Lung (tissue), 11 donors: ENCODE measurements at regions not wholly inside any gene's neighbourhood (a gene's known extent, or its start where the extent isn't known, plus 50 kb on each side); places are given as distances from the start of the nearest gene placed in this dataset.

Source experiments
- ATAC-seq: fragments of 200-7000 bp; cut with Tn5 transposase; one replicate; pipeline ENCODE4 v1.9.1; 2020; ENCODE audit warnings: moderate number of reproducible peaks; ENCODE audit not compliant: insufficient read depth, low FRiP score
- DNase-seq, 3 donors: peaks; one replicate each; pipeline ENCODE4 v3.0.0-alpha.2; 2013 to 2017
- H3K27ac ChIP-seq, 2 donors: one replicate each; pipeline ENCODE4 v1.5.1; 2013; ENCODE audit warnings: mild to moderate bottlenecking in 2 of 2, moderate library complexity in 2 of 2, control low read depth in 1 of 2, inconsistent platforms in 1 of 2, low read depth in 1 of 2, low read length in 1 of 2
- H3K27me3 ChIP-seq, 3 donors: one replicate each; pipeline ENCODE4 v1.5.1; 2013; ENCODE audit warnings: low read length in 2 of 3; ENCODE audit not compliant: control insufficient read depth in 3 of 3, insufficient read depth in 3 of 3
- H3K36me3 ChIP-seq, 4 donors: one replicate each; pipeline ENCODE4 v1.5.1; 2013; ENCODE audit warnings: low read length in 4 of 4, mild to moderate bottlenecking in 1 of 4, moderate library complexity in 1 of 4; ENCODE audit not compliant: control insufficient read depth in 4 of 4, insufficient read depth in 4 of 4
- H3K4me1 ChIP-seq, 5 donors: one replicate each; pipeline ENCODE4 v1.5.1; 2013; ENCODE audit warnings: low read length in 5 of 5, mild to moderate bottlenecking in 2 of 5, moderate library complexity in 1 of 5; ENCODE audit not compliant: control insufficient read depth in 5 of 5, insufficient read depth in 5 of 5
- H3K4me3 ChIP-seq: one replicate; pipeline ENCODE4 v1.5.1; 2013; ENCODE audit warnings: mild to moderate bottlenecking, control low read depth, moderate library complexity
- H3K9ac ChIP-seq, 2 donors: one replicate each; pipeline ENCODE4 v1.5.1; 2013; ENCODE audit warnings: low read length in 2 of 2, control low read depth in 1 of 2; ENCODE audit not compliant: insufficient read depth in 1 of 2
- H3K9me3 ChIP-seq, 4 donors: one replicate each; pipeline ENCODE4 v1.5.1; 2013; ENCODE audit warnings: low read length in 3 of 4, mild to moderate bottlenecking in 1 of 4, moderate library complexity in 1 of 4; ENCODE audit not compliant: control insufficient read depth in 4 of 4, insufficient read depth in 3 of 4
- CTCF ChIP-seq: IDR thresholded peaks from 2 replicates; pipeline ENCODE4 v1.5.1; 2012; ENCODE audit warnings: mild to moderate bottlenecking; ENCODE audit errors: control extremely low read depth, extremely low read depth
- WGBS, 2 donors: extraction: QIAGEN DNeasy Blood & Tissue Kit; methylation state at CpG; one replicate each; pipeline ENCODE4 v1.1.7; 2013; 5-methylcytosine and 5-hydroxymethylcytosine counted together
- donor health status: control.
- donor health status: control.
- donor health status: Bipolar disorder and iron deficiency.
- donor health status: healthy.
- donor health status: DM: yes; HTN: yes; CAD: no.

GRCh38 chr13:97567510-97568243, 133.7 kb downstream of the RAP2A start:
- no peak for TF ChIP-seq CTCF
- 41 to 50% methylated on average over 3 of the region's 3 CpGs for WGBS, 2 donors

GRCh38 chr13:97568850-97569249, 134.9 kb downstream of the RAP2A start:
- Histone ChIP-seq H3K27ac (no peak overlapping the region), H3K9ac (no peak overlapping the region), H3K4me1 (peaks cover 0 to 14% (median 4%) of the 10 kb centered on the region in 5 donors), H3K36me3 (no peaks in the 10 kb centered on the region), H3K9me3 (peaks cover 0 to 2% (median 0%) of the 10 kb centered on the region in 4 donors), H3K4me3 (no peak overlapping the region), H3K27me3 (no peaks in the 10 kb centered on the region)
- DNase-seq (peak in 2 of 3 donors; percentile 17 to 38), ATAC-seq (peak; percentile 32)
- no peak for TF ChIP-seq CTCF
- 44 to 50% methylated on average over 1 of the region's 1 CpG for WGBS, 2 donors

More at GRCh38 chr13:97567510-97568243, 133.7 kb downstream of the RAP2A start:
- Histone ChIP-seq H3K4me1 (peaks cover 0 to 11% (median 4%) of the 10 kb centered on the region in 5 donors), H3K36me3 (no peaks in the 10 kb centered on the region), H3K27me3 (no peaks in the 10 kb centered on the region), H3K9ac (no peak overlapping the region), H3K4me3 (no peak overlapping the region), H3K9me3 (peaks cover 0 to 3% (median 0%) of the 10 kb centered on the region in 4 donors), H3K27ac (no peak overlapping the region)
- peak in 1 of 3 donors; percentile 28 for DNase-seq
- ATAC-seq = peak; percentile 86

- no peak for TF ChIP-seq CTCF
- H3K4me3 ChIP-seq = no peak overlapping the region
Measured at GRCh38 chr13:97569841-97570240, 135.9 kb downstream of the RAP2A start.

More at GRCh38 chr13:97569841-97570240, 135.9 kb downstream of the RAP2A start:
- H3K36me3 ChIP-seq = no peaks in the 10 kb centered on the region
- peaks cover 0 to 14% (median 2%) of the 10 kb centered on the region in 5 donors for H3K4me1 ChIP-seq
- no peak overlapping the region for H3K9ac ChIP-seq
- no peak for DNase-seq
- no peaks in the 10 kb centered on the region for H3K9me3 ChIP-seq
- no peak for ATAC-seq
- H3K27me3 ChIP-seq = no peaks in the 10 kb centered on the region
- no peak overlapping the region for H3K27ac ChIP-seq
- WGBS, 2 donors = 84 to 89% methylated on average over 8 of the region's 8 CpGs
